Hepatocyte (in vitro differentiated cells): ENCODE measurements at regions not wholly inside any gene's neighbourhood (a gene's known extent, or its start where the extent isn't known, plus 50 kb on each side); places are given as distances from the start of the nearest gene placed in this dataset.
A peak's percentile ranks its signal among the peaks of the same experiment; 100 is the strongest.

Experiments
- DNase-seq: peaks from one replicate; pipeline ENCODE4 v3.0.0-alpha.2; 2016; ENCODE audit warnings: low spot score
- H2AFZ ChIP-seq: fragments of 200-600 bp; sonication (generic); 2 replicates; pipeline ENCODE4 v1.6.0; 2016; ENCODE audit warnings: antibody characterized with exemption, mild to moderate bottlenecking
- H3K27ac ChIP-seq: fragments of 200-600 bp; sonication (generic); 2 replicates; pipeline ENCODE4 v1.5.1; 2016; ENCODE audit warnings: mild to moderate bottlenecking
- H3K27me3 ChIP-seq: fragments of 200-600 bp; sonication (generic); 2 replicates; pipeline ENCODE4 v1.6.1; 2016
- H3K36me3 ChIP-seq: fragments of 200-600 bp; sonication (generic); replicated peaks from 2 replicates; pipeline ENCODE4 v1.5.1; 2016; ENCODE audit warnings: low read depth; ENCODE audit not compliant: insufficient read depth
- H3K4me1 ChIP-seq: fragments of 200-600 bp; sonication (generic); 2 replicates; pipeline ENCODE4 v1.5.1; 2016; ENCODE audit warnings: mild to moderate bottlenecking, moderate library complexity; ENCODE audit not compliant: insufficient read depth
- H3K4me2 ChIP-seq: fragments of 200-600 bp; sonication (generic); 2 replicates; pipeline ENCODE4 v1.6.0; 2016
- H3K4me3 ChIP-seq: fragments of 200-600 bp; sonication (generic); 2 replicates; pipeline ENCODE4 v1.5.1; 2016; ENCODE audit warnings: mild to moderate bottlenecking
- H3K79me2 ChIP-seq: fragments of 200-600 bp; sonication (generic); 2 replicates; pipeline ENCODE4 v1.6.0; 2017; ENCODE audit warnings: mild to moderate bottlenecking
- H3K9me2 ChIP-seq: fragments of 200-600 bp; sonication (generic); replicated peaks from 2 replicates; pipeline ENCODE4 v1.6.0; 2017; ENCODE audit warnings: mild to moderate bottlenecking; ENCODE audit not compliant: insufficient read depth
- H3K9me3 ChIP-seq: fragments of 200-600 bp; sonication (generic); 2 replicates; pipeline ENCODE4 v1.5.1; 2016; ENCODE audit warnings: low read depth, mild to moderate bottlenecking
- H4K20me1 ChIP-seq: fragments of 200-600 bp; sonication (generic); 2 replicates; pipeline ENCODE4 v1.6.0; 2016; ENCODE audit warnings: mild to moderate bottlenecking; ENCODE audit not compliant: insufficient read depth, poor library complexity, severe bottlenecking
- CTCF ChIP-seq: fragments of 200-600 bp; sonication (generic); IDR thresholded peaks from 2 replicates; pipeline ENCODE4 v1.5.1; 2016; ENCODE audit warnings: antibody characterized with exemption, mild to moderate bottlenecking; ENCODE audit not compliant: poor library complexity
- EZH2 ChIP-seq: fragments of 200-600 bp; sonication (generic); IDR thresholded peaks from 2 replicates; pipeline ENCODE4 v1.6.1; 2016; ENCODE audit warnings: antibody characterized with exemption, mild to moderate bottlenecking, borderline replicate concordance
- EZH2phosphoT487 ChIP-seq: fragments of 200-600 bp; sonication (generic); IDR thresholded peaks from one replicate; pipeline ENCODE4 v1.6.1; 2018; ENCODE audit warnings: antibody characterized with exemption, mild to moderate bottlenecking, low read depth, moderate library complexity; ENCODE audit not compliant: unreplicated experiment, severe bottlenecking
- WGBS: methylation state at CpG from one replicate; pipeline ENCODE4 v1.1.6; 2016; ENCODE audit warnings: low lambda C conversion rate; ENCODE audit errors: missing lambda C conversion rate; 5-methylcytosine and 5-hydroxymethylcytosine counted together

GRCh38 chr6:81838031-81838430, 85.5 kb upstream of the TENT5A start:
- no peaks in the 10 kb centered on the region for H4K20me1 ChIP-seq
- H3K9me2 ChIP-seq: no peaks in the 10 kb centered on the region
- H3K27ac ChIP-seq: peak overlapping the region; percentile 67
- H3K9me3 ChIP-seq: no peaks in the 10 kb centered on the region
- H3K4me2 ChIP-seq: peak overlapping the region; percentile 44
- H3K36me3 ChIP-seq: no peaks in the 10 kb centered on the region
- H3K79me2 ChIP-seq: no peaks in the 10 kb centered on the region
- no peaks in the 10 kb centered on the region for H3K27me3 ChIP-seq
- no peak overlapping the region for H2AFZ ChIP-seq
- 24% methylated on average over 4 of the region's 4 CpGs for WGBS
- DNase-seq: peak; percentile 48
- H3K4me1 ChIP-seq: peaks cover 22% of the 10 kb centered on the region
- TF ChIP-seq EZH2phosphoT487 (no peak), CTCF (no peak), EZH2 (no peak)
- no peak overlapping the region for H3K4me3 ChIP-seq

DNA sequence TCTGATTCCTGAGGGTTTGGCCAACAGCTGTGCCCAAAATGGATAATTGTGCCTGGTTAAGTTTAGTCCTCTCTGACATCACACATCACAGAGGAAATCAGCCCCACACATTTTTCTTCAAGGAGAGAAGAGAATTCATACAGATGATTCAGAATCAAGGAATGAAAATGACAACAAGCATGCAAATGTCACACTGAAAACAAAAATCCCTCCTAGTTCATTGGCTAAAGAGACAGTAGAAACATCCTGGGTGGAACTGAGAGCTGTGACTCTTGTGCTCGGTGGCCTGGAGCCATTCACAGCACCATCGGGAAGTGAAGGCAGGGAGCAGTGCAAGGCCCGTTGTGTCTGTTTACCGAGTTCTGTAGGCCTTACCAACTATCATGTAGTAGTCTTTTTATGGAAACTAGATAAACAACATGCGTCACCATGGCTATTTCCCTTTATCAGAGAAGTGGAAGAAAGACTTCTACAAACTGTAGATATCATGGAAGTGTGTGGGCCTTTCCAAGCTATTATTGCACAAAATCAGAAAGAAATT, 81.7 kb upstream of the TENT5A start:
- 57% methylated on average over 5 of the region's 5 CpGs for WGBS
- peaks cover 31% of the 10 kb centered on the region for H3K4me1 ChIP-seq
- H3K4me2 ChIP-seq: peak overlapping the region; percentile 35
- H4K20me1 ChIP-seq: no peaks in the 10 kb centered on the region
- no peaks in the 10 kb centered on the region for H3K9me3 ChIP-seq
- H3K4me3 ChIP-seq: no peak overlapping the region
- peak overlapping the region; percentile 82 for H3K27ac ChIP-seq
- peak; percentile 53 for DNase-seq
- no peak overlapping the region for H2AFZ ChIP-seq
- TF ChIP-seq EZH2phosphoT487 (no peak), CTCF (no peak), EZH2 (no peak)
- no peaks in the 10 kb centered on the region for H3K79me2 ChIP-seq
- H3K36me3 ChIP-seq: no peaks in the 10 kb centered on the region
- H3K9me2 ChIP-seq: no peaks in the 10 kb centered on the region
- no peaks in the 10 kb centered on the region for H3K27me3 ChIP-seq

DNA sequence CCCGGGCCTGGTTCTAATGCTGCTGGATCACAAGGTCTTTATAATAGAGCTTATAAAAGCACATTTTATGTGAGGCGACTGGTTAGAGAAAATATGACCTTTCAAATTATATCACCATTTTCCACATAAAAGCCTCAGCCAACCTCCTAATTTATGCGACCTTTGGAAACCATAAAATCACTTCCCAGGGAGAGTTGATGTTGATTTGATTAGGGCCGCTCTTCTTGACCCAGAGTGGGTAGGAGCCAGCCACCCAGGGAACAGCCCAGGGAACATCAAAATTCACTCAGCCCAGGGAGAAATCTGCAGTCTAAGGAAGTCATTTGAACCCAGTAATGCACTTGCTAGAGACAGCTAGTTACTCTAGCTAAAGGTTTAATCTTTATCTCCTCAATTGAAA, 79.8 kb upstream of the TENT5A start:
- H4K20me1 ChIP-seq: no peaks in the 10 kb centered on the region
- DNase-seq: no peak
- H2AFZ ChIP-seq: no peak overlapping the region
- 81% methylated on average over 4 of the region's 4 CpGs for WGBS
- no peaks in the 10 kb centered on the region for H3K9me2 ChIP-seq
- no peaks in the 10 kb centered on the region for H3K36me3 ChIP-seq
- H3K27me3 ChIP-seq: no peaks in the 10 kb centered on the region
- peak overlapping the region; percentile 16 for H3K27ac ChIP-seq
- H3K4me1 ChIP-seq: peaks cover 19% of the 10 kb centered on the region
- H3K79me2 ChIP-seq: no peaks in the 10 kb centered on the region
- no peaks in the 10 kb centered on the region for H3K9me3 ChIP-seq
- no peak overlapping the region for H3K4me2 ChIP-seq
- no peak for TF ChIP-seq EZH2
- TF ChIP-seq CTCF: no peak
- no peak for TF ChIP-seq EZH2phosphoT487
- no peak overlapping the region for H3K4me3 ChIP-seq
